NCI-H1694 (cell line): ENCODE measurements at regions not wholly inside any gene's neighbourhood (a gene's known extent, or its start where the extent isn't known, plus 50 kb on each side); places are given as distances from the start of the nearest gene placed in this dataset.
A peak's percentile ranks its signal among the peaks of the same experiment; 100 is the strongest.
"Not testable (repeated sequence)": the region's sequence is repeated elsewhere in the genome, so short reads cannot be mapped to it uniquely, and the experiment has no call there.

Experiments used
- DNase-seq: peaks from one replicate; lab custom pipeline; 2025; lab: John Stamatoyannopoulos, UW

DNA sequence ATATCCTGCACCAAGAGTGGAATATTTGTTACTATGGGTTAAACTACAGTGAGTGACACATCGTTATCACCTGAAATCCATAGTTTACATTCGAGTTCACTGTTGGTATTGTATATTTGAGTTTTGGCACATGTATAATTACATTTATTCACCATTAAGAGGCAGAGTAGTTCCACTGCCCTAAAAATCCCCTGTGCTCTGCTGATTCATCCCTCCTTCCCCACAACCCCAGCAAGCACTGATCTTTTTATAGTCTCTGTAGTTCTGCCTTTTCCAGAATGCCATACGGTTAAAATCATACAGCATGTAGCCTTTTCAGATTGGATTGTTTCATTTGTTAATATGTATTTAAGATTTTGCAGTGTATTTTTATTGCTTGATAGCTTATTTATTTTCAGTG lies 495.2 kb downstream of the DIRAS2 start:
- no peak for DNase-seq

DNA sequence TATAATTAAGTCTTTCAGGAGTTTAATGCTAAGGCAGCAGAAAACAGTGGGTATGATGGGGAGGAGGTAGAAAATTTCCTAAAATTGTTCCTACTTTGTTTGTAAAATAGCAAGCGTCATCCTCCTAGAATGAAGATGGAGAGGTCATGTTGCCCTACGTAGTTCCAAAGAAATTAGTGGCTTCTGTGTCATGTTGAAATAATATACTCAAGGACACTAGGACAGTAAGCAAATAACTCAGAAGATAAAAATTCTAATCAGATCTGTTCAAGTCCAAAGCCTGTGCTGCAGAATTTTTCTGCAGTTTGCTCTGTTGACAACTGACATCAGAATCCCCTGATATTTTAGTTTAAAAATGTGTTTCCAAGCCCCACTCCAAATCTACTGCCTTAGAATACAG lies 486.3 kb downstream of the DIRAS2 start:
- DNase-seq: no peak

DNA sequence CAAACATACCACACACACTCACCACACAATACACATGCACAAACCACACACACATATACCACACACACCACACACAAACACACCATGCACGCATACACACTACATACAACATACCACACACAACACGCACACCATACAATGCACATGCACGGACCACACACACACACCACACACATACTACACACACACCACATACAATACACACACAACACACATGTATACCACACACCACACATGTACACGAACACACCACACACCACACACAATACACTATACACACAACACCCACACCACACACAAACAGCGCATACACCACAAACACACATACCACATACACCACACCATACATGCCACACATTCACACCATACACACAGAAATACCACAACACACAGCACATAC lies 480.3 kb downstream of the DIRAS2 start:
- no peak for DNase-seq

DNA sequence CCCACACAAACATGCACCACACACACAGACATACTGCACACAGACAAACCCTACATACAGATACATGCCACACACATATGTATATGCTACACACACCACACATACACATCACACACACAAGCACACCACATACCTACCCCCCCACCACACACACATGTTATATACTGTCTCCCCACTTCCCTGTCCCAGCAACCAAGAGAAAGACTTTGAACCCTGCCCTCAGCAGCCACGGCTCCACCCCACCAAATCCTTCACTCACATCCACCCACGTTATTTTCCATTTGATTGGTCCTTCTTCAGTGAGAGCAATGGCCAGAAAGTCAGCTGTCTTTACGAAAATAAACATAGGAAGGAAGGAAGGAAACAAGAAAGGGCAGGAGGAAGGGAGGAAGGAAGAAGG lies 479.8 kb downstream of the DIRAS2 start:
- no peak for DNase-seq

DNA sequence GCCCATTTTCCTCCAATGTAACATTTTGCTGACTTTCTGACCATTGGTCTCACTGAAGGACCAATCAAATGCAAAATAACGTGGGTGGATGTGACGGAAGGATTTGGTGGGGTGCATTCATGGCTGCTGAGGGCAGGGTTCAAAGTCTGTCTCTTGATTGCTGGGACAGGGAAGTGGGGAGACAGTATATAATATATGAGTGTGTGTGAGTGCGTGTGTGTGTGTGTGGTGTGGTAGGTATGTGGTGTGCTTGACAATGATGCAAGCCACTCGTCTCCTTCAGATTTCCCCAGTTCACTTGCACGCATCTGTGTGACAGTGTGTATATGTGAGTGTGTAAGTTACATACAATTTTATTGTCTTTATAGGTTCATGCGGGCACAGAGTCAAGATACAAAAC lies 477.3 kb downstream of the DIRAS2 start:
- DNase-seq: no peak

DNA sequence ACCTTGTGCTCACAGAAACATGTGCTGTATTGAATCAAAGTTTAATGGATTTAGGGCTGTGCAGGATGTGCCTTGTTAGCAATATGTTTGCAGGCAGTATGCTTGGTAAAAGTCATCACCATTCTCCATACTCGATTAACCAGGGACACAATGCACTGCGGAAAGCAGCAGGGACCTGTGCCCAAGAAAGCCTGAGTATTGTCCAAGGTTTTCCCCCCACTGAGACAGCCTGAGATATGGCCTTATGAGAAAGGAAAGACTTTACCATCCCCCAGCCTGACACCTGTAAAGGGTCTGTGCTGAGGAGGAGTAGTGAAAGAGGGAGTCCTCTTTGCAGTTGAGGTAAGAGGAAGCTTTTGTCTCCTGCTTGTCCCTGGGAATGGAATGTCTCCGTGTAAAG lies 476.2 kb downstream of the DIRAS2 start:
- DNase-seq: not testable (repeated sequence)

DNA sequence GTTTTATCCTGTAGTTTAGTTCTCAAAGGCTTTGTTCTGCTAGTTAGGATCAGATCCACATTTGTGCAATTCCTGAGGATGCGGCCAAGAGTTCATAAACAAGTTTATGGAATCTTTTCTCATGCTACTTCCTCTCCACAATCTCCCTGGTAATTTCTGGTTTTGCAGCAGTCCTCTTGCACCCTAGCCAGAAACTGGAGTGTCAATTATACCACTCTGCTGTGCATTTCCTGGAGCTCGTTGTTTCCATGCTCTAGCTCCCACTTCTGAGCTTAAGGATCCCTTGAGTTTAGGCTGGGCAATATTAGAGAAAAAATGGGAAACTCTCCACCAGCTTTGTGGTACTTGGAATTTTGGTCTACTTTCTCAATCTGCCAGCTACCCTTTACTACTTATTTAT lies 474.7 kb downstream of the DIRAS2 start:
- DNase-seq: no peak

DNA sequence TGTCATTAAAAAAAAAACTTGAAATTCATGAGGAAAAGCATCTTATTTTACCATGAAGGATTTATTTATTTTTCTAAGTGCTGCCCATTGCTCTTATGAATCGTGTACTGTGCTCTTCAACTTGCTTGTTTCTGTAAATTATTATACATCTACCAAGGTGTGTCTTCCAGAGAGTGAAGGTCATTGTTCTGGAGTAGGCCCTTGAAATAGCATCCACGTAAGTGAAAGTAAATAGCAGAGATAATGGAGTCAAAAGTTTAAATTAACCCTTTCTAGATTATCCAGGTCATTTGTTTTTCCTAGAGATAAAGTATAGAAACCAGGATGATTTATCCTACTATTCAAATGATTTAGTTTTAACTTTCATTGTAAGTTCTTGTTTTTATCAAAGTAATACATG lies 473.1 kb downstream of the DIRAS2 start:
- DNase-seq: no peak

DNA sequence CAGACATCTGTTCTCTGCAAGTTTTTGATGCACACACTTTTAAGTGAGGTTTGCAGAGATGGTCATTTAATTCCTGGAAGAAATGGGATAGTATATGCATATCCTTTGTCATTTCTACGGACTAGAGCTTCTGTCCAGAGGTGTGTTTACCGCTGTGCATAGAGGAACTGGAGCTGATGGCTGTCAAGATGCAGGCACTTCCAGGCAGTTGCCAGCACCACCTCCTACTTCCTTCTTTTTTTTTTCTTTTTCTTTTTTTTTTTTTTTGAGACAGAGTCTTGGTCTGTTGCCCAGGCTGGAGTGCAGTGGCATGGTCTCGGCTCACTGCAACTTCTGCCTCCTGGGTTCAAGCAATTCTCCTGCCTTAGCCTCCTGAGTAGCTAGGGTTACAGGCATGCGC lies 468.7 kb downstream of the DIRAS2 start:
- DNase-seq: not testable (repeated sequence)

DNA sequence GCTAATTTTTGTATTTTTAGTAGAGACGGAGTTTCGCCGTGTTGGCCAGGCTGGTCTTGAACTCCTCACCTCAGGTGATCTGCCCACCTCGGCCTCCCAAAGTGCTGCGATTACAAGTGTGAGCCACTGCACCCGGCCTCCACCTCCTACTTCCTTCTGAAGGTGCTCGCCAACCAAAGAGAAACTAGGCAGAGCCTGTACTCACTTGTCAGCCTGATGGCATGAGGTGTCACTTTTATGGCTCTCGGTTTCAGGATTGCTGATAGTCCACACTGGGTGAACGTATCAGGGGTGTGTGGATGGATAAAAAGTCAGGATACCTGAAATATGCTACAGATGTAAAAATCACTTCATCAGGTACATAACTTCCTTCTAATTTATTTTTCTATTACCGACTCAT lies 468.3 kb downstream of the DIRAS2 start:
- not testable (repeated sequence) for DNase-seq

DNA sequence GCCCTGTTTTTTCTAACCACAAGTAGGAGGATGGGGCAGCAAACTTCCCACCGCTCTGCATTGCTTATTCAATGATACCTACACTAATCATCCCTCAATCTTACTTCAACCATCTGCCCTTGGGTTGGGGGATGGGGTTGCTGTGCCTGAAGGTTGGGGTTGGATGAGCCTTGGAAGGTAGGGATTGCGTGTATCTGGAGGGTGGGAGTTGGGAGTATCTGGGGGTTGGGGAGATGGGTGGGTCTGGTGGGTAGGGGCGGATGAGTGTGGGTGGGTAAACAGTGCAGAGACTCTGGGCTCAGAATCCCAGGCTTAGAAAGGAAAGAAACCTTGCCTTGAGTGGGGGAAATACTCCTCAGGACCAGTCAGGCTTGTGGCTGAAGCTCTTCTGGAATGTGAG lies 467.4 kb downstream of the DIRAS2 start:
- DNase-seq: no peak

DNA sequence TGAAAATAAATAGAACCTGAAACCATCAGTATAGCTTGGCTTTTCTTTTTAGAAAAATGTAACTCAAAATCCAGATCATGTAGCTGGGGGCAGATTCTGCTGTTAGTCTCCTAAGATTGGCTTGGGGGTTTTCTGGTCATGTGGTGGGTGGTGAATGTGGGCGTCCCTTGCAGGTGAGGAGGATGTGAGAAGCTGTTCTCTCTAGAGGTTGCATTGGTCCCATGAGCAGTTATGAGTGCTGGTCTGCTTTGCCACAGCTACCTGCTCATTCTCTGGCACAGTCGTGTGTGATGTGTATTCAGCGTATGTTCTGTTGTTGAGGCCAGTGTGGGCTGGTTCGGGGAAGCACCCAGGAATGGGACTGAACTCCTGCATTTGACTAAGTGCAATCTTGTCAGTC lies 466.8 kb downstream of the DIRAS2 start:
- no peak for DNase-seq

DNA sequence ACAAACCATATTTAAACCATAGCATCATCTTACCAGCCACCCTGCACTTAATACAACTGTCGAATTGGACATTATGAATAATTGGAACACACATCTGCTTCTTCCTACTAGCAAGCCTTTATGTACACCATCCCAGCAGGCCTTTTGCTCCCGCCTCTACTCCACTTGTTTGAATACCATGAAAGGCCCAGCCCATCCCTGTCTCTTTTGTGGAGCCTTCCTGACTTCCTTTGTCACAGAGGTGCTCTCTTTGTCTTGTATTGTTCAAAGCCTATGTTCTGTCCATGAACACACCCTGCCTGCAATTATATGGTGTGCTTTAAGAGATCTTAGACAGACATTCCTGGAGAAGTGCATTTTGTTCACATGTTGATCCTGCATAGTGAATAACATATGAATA lies 465.7 kb downstream of the DIRAS2 start:
- no peak for DNase-seq

DNA sequence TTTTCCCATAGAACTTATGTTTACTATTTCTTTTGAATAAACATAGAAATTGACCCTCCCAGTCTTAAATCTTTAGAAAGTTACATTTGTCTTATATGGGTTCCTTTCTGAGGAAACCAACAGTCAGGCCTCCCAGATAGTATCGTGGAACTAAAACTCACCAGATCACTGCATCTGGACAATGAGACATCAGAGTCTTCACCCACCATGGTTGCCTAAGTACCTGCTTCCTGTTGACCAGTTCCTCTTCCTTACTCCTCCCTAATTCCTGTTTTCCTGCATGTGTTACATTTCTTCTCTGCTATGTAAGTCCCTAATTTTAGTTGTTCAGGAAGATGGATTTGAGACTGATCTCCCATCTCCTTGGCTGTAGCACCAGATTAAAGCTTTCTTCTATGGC lies 462.2 kb downstream of the DIRAS2 start:
- DNase-seq: no peak

DNA sequence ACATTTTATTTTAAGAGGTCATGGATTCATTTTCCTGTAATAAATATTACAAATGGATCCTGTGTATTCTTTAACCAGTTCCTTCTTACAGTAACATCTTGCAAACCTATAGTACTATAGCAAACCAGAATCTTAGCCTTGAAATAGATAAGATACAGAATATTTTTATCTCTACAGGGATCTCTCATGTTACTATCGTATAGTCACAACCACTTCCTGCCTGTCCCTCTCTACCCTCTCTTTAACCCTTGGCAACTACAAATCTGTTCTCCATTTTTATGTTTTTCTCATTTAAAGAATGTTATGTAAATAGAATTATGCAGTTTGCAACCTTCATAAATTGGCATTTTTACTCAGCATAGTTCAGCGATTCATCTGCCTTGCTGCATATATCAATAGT lies 454.0 kb downstream of the DIRAS2 start:
- no peak for DNase-seq

DNA sequence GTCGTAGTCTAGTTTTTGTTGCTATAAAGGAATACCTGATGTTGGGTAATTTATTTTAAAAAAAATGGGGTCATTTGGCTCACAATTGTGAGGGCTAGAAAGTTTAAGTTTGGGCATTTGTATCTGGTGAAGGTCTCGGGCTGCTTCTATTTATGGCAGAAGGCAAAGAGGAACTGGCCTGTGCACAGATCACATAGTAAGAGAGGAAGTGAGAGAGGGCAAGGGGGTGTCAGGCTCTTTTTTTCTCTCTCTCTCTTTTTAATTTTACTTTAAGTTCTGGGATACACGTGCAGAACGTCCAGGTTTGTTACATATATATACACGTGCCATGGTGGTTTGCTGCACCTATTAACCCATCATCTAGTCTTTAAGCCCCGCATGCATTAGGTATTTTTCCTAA lies 453.3 kb downstream of the DIRAS2 start:
- DNase-seq: no peak

DNA sequence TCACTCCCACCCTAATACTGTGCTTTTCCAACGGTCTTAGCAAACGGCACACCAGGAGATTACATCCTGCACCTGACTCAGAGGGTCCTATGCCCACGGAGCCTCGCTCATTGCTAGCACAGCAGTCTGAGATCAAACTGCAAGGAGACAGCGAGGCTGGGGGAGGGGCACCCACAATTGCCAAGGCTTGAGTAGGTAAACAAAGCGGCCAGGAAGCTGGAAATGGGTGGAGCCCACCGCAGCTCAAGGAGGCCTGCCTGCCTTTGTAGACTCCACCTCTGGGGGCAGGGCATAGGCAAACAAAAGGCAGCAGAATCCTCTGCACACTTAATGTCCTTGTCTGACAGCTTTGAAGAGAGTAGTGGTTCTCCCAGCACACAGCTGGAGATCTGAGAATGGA lies 450.2 kb downstream of the DIRAS2 start:
- DNase-seq: not testable (repeated sequence)

DNA sequence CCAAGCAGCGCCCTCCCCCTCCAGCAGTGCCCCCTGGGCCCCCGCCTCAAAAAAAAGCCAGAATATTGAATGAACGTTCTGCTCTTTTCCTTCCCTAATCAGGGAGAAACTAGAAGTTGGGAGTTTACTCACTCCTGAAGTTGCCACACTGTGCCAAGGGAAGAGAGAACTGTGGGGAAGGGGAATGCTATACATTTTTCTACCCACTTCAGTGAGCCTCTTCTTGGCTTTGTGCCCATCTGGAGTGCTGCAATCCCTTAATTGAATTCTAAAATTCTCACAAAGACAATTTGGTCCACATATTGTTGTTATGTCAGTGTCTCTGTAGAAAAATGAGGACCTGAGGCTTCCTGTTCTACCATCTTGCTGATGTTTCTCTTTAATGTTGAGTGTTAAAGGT lies 443.7 kb downstream of the DIRAS2 start:
- no peak for DNase-seq

DNA sequence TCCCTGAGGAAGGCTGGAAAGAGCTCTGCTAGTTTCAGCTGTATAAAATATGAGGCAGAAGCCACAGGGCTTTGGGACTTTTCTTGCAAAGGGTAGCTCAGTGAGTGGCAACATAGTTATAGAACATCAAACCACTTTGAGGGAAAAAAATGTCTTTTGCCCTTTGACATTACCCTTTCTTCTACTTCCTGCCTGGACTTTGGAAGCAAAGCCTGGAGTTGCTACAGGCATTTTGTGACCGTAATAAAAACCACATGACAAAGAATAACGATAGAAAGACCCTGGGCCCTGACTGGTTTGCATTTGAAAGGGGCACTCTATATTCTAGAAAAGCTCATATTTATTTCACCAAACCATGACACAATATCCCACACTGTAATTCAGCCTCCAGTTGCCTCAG lies 440.9 kb downstream of the DIRAS2 start:
- no peak for DNase-seq

DNA sequence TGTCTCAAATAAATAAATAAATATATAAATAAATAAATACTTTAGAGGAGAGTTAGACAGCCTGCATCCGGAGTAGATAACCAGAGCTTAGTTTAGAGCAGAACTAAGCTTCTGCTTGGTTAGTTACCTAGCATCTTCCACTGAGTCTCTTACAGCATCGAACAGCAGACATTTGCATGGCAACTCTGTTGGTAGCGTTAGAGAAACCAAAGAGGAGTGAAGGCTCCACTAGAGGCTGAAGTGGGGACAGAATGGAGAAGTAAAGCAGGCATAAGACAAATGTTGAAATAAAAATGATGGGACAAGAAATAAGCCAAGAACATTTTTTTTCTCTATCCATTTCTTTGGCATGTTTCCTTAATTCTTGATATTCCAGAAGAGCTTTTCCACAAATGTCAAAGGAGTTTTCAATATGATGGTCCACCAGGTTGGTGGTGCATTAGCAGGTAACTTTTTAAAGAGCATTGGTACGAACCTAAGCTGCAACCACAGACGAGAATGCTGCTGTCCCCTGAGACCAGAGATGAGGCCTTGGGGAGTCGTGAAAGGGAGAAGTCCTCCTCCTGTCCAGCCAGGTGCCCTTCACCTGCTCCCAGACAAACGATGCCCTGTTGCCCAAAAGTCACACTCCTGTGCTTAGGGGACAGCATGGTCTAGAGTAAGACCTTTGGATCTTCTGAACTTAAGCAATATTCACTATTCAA lies 438.3 kb downstream of the DIRAS2 start:
- no peak for DNase-seq

DNA sequence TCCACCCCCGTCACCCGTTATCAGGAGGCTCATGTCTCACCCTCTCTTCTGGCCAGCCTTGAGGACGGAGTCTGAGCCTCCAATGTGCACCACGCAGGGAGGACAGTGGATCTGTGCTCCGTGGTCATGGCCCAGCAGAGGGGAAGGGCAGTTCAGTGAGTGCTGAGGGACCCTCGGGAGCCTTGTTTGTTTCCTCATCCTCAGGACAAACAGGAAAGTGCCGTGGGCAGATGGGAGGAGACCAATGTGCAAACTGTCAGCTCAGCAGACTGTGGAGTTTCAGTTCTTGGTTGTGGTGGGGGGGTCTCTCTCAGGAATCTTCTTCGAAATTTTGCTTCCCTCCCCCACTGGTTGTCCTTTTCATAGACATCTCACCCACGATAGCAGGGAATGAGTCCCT lies 429.6 kb downstream of the DIRAS2 start:
- DNase-seq: not testable (repeated sequence)

DNA sequence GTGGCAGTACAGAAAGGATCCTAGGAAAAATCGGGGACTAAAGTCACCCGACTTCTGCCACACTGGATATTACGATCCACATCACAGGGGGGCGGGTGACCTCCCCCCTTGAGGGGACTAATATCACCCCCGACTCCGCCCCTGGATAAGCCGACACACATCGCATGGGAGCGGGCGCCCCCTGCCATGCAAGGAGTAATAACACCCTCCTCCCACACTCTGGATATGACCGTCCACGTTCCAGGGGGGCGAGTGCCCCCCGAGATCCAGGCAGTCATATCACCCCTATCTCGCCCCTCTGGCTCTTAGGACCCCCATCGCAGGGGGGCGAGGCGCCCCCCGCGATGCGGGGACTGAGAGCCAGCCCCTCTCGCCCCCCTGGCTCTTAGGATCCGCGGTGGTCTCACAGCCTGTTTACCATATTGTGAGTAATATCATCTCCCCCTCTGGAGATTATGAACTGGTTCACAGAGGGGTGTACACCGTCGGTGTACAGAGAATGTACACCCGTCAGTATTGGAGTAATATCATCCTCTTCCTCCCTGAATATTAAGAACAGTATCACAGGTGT lies 423.0 kb downstream of the DIRAS2 start:
- no peak for DNase-seq

DNA sequence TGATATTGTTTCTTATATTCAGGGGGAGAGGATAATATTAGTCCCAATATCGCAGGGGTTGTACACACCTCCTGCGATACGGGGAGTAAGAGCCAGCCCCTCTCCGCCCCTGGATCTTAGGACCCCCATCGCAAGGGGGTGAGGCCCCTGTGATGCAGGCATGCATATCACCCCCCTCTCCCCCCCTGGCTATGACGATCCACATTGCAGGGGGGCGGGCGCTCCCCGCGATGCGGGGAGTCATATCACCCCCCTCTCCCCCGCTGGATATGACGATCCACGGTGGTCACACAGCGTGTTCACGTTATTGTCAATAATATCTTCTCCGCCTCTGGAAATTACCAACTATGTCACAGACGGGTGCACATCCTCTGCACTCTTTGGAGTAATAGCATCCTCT lies 420.7 kb downstream of the DIRAS2 start:
- DNase-seq: not testable (repeated sequence)

DNA sequence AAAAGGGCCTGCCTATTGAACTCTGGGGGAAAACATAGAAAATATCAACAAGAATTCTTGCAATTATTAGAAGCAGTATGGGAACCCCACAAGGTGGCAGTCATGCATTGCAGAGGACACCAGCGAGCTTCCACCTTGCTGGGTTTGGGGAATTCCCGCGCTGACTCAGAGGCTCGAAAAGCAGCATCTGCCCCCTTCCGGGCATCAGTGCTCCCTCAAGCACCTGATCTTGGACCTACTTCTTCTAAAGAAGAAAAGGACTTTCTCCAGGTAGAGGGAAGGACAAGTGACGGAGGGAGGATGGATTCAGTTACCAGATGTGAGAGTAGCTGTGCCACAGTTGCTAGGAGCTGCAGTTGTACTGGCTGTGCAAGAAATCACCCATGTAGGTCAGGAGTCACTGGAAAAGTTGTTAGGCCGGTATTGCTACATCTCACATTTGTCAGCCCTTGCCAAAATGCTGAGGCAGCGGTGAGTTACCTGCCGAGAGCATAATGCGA lies 415.7 kb downstream of the DIRAS2 start:
- DNase-seq: peak; percentile 45
